ENCODE measurements at regions not wholly inside any gene's neighbourhood (a gene's known extent, or its start where the extent isn't known, plus 50 kb on each side); places are given as distances from the start of the nearest gene placed in this dataset.

DNA sequence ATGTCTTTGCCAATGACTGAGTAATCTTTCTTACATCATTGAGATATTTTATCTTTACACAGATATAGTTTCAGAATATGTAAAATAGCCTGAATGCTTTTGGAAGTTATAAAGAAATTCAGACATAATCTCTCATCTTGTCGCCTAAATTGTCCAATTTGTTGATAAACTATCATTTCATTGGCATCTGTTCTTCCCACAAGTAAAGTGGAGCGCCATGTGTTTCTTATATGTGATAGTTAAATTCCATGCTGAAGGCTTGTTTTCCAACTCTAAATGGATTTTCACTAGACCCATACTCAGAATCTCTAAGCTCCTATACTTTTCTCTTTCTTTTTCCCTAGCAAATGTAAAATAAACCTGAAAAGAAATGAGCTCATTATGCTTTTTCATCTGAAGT, 640.1 kb upstream of the MBL2 start:
- TF ChIP-seq, protein P1, sequence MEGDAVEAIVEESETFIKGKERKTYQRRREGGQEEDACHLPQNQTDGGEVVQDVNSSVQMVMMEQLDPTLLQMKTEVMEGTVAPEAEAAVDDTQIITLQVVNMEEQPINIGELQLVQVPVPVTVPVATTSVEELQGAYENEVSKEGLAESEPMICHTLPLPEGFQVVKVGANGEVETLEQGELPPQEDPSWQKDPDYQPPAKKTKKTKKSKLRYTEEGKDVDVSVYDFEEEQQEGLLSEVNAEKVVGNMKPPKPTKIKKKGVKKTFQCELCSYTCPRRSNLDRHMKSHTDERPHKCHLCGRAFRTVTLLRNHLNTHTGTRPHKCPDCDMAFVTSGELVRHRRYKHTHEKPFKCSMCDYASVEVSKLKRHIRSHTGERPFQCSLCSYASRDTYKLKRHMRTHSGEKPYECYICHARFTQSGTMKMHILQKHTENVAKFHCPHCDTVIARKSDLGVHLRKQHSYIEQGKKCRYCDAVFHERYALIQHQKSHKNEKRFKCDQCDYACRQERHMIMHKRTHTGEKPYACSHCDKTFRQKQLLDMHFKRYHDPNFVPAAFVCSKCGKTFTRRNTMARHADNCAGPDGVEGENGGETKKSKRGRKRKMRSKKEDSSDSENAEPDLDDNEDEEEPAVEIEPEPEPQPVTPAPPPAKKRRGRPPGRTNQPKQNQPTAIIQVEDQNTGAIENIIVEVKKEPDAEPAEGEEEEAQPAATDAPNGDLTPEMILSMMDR (IDR thresholded peaks at IDR 0.05) = no peak
- TF ChIP-seq POLR2A (IDR thresholded peaks at IDR 0.05) = no peak
